Anterior cingulate cortex (tissue), 58 donors: ENCODE measurements at regions not wholly inside any gene's neighbourhood (a gene's known extent, or its start where the extent isn't known, plus 50 kb on each side); places are given as distances from the start of the nearest gene placed in this dataset.

ENCODE experiments used
- DNase-seq, 58 donors: peaks; one replicate each; lab custom pipeline; 2025; lab: John Stamatoyannopoulos, UW

DNA sequence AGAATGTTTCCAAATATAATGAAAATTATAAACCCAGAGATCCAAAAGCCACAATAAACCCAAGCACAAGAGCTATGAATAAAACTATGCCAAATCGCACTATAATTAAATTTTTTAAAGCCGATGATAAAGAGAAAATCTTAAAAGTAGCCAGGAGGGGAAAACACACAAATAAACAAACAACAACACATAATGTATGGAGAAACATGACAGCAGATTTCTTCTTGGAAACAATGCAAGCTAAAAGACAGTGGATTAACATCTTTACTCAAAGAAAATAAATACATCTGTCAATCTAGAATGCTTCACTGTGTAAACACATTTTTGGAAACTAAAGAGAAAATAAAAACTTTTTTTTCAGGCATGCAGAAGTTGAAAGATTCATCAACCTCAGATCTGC lies 53.0 kb upstream of the SMOX start:
- no peak for DNase-seq

GRCh38 chr20:4091490-4092479 lies 56.8 kb upstream of the SMOX start:
- DNase-seq: peak in 6 of 58 donors; percentile 7 to 38 (median 22)

GRCh38 chr20:4090756-4091489 lies 57.7 kb upstream of the SMOX start:
- no peak for DNase-seq

DNA sequence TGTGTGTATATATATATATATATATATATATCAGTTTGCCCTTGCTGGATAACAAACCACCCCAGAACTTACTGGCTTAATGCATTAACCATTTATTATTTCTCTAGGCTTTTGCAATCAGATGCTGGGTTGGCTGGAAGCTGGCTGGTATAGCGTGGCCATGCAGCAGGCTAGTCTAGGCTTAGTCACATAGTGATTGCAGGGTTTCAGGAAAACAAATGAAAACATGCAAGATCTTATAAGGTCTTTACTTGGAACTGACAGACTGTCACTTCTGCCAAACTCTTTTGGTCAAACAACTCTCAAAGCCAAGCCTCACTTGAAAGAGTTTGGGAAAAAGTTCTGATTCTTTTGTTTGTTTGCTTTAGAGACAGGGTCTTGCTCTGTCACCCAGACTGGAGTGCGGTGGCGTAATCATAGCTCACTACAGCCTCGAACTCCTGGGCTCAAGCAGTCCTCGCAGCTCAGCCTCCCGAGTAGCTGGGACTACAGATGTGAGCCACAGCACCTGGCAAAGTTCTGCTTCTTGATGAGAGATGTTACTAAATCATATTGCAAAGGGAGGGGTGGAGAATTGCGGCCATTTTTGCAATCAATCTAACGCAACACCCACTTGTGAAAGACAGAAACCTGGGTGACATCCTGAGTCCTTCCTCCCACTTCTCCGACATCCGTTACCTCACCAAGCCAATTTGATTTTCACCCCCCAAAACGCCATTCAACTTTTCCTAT lies 58.7 kb upstream of the SMOX start:
- no peak for DNase-seq

- DNase-seq: no peak
Measured at GRCh38 chr20:4088766-4089165, 59.9 kb upstream of the SMOX start.

GRCh38 chr20:4087923-4088322 lies 60.7 kb upstream of the SMOX start:
- DNase-seq: no peak

DNA sequence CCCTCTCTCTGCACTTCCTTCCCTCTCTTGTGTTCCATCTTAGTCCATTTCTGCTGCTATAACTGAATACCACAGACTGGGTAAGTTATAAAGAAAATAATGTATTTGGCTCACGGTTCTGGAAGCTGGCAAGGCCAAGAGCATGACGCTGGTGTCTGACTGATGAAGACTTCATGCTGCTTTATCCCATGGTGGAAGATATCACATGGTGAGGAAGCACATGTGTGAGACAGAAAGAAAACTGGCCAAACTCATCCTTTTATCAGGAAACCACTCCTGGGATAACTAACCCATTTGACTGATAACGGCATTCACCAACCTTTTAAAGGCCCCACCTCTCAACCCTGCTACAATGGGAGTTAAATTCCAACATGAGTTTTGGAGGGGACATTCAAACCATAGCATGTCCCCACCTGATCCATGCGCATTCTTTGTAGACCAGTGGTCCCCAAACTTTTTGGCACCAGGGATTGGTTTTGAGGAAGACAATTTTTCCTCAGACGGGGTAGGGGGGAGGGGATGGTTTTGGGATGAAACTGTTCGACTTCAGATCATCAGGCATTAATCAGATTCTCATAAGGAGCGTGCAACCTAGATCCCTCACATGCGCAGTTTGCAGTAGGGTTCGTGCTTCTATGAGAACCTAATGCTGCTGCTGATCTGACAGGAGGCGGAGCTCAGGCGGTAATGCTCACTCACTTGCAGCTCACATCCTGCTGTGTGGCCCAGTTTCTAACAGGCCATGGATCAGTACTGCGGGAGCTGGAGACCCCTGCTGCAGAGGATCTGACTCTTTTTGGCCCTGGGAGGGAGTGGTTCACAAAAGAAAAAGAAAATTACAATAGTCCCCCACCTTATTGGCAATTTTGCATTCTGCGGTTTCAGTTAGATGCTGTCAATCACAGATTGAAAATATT lies 61.6 kb upstream of the SMOX start:
- no peak for DNase-seq

GRCh38 chr20:4084721-4085120 lies 63.9 kb upstream of the SMOX start:
- no peak for DNase-seq

DNA sequence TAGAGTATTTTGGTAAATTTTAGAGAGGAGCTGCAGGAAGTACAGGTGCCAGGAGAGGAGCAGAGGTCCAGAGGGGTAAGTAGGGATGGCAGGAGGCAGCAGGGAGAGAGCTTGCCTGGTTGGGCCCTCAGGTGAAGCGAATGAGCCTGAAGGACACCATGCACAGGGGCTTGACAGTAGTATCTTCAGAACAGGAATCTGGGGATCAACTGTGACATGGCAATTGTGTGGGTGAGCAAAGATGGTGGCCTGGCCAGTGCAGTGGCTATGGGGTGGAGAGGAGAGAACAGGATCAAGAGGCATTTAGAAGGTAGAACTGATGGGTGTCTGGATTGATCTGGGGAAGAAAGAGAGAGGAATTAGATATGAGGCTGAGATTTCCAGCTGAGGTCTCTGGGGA lies 64.5 kb upstream of the SMOX start:
- DNase-seq: no peak

- no peak for DNase-seq
Measured at GRCh38 chr20:4083098-4083865, 65.3 kb upstream of the SMOX start.

DNA sequence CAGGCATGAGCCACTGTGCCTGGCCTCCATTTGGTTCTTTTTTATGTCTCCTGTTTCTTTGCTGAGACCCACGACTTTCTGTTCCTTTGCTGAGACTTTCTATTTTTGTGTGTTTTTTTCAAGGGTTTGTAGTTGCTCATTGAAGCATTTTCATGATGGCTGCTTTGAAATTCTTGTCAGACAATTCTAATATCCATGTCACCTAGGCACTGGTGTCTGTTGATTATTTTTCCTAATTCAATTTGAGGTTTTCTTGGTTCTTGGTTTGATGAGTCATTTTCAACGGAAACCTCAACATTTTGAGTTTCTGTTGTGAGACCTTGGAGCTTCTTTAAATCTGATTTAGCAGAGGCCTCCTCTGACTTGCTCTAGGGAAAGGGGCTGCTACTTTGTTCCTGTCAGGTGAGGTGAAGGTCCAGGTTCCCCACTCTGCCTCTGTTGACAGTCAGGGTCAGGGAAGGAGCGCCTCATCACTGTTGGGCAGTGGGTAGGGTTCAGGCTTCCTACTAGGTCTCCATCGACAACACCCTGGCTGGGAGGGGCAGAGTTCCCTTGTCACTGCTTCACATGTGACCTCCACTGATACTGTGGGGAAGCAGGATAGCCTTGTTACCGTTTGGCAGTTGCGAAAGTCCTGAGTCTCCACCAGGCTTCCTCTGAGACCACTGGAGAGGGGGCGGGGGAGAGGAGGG lies 66.1 kb upstream of the SMOX start:
- DNase-seq: peak in 2 of 58 donors; percentile 6 to 9

- DNase-seq: no peak
Measured at GRCh38 chr20:4081421-4081820, 66.1 kb upstream of the RNF24 start.

- no peak for DNase-seq
Measured at GRCh38 chr20:4076671-4077070, 61.3 kb upstream of the RNF24 start.

DNA sequence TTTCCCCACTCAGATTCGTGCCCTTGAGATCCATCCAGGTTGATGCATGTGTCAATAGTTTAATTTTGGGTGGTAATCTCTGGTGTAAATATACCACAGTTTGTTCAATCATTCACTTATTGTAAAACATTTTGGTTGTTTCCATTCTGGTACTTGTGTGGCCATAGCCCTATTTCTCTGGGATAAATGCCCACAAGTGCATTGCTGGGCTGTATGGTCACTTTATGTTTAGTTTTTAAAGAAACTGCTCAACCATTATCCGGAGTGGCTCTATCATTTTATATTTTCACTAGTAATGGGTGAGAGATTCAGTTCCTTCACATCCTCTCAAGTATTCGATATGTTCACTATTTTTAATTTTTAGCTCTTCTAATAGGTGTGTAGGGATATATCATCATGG lies 60.7 kb upstream of the RNF24 start:
- no peak for DNase-seq

DNA sequence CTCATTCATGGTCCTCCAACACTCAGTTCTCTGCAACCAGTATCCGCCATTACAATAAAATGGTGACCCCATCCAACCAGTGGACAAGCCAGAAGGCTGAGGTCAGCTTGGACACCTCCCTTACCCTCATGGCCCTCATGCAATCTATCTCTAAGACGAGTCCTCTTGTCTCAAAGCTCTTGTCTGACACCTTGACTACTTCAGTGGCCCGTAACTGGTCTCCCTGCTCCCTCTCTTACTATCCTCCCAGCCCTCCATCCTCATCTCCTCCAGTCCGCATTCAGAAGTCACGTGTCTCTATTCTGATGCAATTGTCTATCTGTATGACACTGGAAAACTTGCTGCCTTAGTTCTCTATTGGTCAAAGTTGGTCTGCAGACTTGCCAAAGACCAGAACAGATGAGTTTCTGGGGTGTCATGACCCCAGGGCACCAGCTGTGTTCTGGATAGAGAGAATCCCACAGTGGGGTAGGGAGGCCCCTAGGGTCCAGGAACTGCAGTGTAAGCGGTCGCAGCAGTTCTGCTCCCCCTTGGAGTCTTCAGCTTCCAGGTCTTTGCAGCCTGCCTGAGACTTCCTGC lies 59.6 kb upstream of the RNF24 start:
- DNase-seq: no peak

DNA sequence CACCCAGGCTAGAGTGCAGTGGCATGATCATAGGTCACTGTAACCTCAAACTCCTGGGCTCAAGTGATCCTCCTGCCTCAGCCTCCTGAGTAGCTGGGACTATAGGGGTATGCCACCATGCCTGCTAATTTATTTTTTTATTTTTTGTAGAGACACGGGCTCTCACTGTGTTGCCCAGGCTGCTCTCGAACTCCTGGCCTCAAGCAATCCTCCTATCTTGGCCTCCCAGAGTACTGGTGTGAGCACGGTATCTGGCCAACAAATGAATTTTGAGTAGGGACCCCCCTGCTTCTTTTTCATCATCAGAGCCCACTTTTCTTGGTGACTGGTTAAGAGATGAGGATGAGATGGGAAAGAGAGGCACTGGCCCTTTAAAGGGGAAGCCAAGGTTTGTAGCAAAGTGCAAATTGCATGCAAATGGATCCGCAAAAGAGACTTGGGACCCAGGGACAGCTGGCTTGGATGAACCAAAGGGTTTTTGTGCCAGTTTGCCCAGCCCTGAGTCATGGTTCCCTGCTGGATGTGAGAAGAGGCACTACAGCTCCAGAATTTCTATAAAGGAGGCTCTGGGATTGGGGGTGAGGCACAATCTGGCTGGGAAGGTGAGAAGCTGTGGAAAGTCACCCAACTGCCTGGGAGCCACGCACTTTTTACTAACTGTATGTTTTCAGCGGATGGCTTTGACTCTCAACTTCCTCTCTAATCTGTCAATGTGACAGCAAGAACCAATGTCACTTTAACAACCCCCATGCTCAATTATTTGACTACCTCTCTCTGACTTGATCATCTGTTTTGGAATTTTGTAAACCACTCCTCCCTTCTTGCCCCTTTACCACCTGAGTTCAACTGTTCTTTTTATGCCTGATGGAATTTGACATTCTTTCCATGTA lies 58.7 kb upstream of the RNF24 start:
- peak in 22 of 58 donors; percentile 12 to 71 (median 35) for DNase-seq

DNA sequence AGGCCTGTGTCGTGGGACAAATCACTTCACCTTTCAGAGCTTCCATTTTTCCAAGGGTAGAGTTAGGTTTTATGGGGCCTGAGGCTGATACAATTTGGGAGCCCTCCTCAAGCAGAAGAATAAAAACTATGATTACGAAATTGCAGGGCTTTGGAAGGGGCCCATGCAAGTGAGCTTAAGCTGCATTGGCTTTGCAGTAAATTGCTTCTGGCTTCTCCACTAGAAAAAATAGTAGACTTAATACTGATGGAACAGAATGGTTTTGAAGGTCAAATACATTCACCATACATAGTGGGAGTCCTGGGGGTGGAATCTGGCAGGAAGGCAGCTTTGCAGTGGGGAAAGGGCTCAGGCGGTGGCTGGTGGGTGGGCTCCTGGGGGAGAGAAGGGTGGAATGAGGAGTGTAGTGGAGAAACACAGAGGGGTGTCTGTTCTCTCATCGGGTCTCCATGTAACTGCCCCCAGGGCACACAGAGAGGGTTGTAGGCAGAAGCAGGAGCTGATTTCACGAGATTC lies 55.9 kb upstream of the RNF24 start:
- DNase-seq: no peak
